ENCODE measurements at regions not wholly inside any gene's neighbourhood (a gene's known extent, or its start where the extent isn't known, plus 50 kb on each side); places are given as distances from the start of the nearest gene placed in this dataset.

GRCh38 chr6:104344223-104344622 lies 515.5 kb downstream of the HACE1 start:
- TF ChIP-seq EZH2 (IDR thresholded peaks at IDR 0.05; ENCODE audit: borderline replicate concordance, control insufficient read depth, low read depth, low read length) (no peak), SP1 (IDR thresholded peaks at IDR 0.05; ENCODE audit: low read depth, low read length) (no peak), ZNF274 (IDR thresholded peaks at IDR 0.05; ENCODE audit: insufficient read depth, insufficient read length) (no peak), NFXL1 (IDR thresholded peaks at IDR 0.05; ENCODE audit: borderline replicate concordance) (no peak), BCL11A (IDR thresholded peaks at IDR 0.05; ENCODE audit: low read depth, low read length) (no peak), CTCF (IDR thresholded peaks at IDR 0.05 in 2 of 3, conservative IDR thresholded peaks at IDR 0.05 in 1 of 3; ENCODE audit: control insufficient read depth in 2 of 3, extremely low read depth in 1 of 3, insufficient read depth in 1 of 3, low read depth in 3 of 3, low read length in 3 of 3) (no peak), ETV6 (conservative IDR thresholded peaks at IDR 0.05 in 1 of 2, IDR thresholded peaks at IDR 0.05 in 1 of 2; ENCODE audit: borderline replicate concordance in 1 of 2, low read depth in 1 of 2) (no peak), ZNF217 (IDR thresholded peaks at IDR 0.05) (no peak)
